NCI-H1048 (cell line): ENCODE measurements at regions not wholly inside any gene's neighbourhood (a gene's known extent, or its start where the extent isn't known, plus 50 kb on each side); places are given as distances from the start of the nearest gene placed in this dataset.

Experiments used
- DNase-seq: peaks from one replicate; lab custom pipeline; 2025; lab: John Stamatoyannopoulos, UW

DNA sequence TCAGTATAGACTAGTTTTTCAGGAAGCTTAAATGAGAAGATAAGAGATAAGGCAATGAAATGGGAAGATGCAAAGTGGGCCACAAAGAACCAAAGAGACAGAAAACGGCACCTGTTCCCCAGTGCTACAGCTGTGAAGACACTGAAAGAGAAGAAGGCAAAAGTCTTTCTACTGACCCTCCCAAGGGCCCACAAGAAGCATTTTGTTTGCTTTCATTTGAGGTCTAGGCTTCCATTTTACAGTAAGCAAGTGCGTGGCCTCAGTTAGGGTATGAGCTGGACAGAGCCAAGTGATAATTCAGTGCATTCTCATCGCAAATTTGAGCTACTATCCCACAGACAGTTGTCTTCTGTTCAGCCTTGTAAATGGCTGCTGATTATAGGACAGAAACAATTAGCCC is 53.4 kb upstream of the STK17B start:
- no peak for DNase-seq

DNA sequence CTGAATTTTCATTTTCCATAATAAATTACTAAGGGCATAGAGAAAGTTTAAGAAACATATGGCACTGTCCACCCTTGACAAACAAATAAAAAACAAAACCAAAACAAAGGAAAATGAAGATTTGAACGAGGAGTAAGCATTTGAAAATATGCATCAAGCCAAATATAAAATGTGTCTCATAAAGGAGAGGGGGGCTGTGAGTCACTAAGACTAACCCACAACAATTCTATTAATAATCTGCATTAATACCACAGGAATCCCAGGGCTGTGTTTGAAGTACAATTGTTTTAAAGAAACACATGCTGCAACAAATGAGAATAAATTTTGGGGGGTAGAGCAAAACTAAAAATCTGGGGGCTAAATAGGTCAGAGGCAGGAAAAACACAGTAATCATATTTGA is 53.8 kb upstream of the STK17B start:
- no peak for DNase-seq

DNA sequence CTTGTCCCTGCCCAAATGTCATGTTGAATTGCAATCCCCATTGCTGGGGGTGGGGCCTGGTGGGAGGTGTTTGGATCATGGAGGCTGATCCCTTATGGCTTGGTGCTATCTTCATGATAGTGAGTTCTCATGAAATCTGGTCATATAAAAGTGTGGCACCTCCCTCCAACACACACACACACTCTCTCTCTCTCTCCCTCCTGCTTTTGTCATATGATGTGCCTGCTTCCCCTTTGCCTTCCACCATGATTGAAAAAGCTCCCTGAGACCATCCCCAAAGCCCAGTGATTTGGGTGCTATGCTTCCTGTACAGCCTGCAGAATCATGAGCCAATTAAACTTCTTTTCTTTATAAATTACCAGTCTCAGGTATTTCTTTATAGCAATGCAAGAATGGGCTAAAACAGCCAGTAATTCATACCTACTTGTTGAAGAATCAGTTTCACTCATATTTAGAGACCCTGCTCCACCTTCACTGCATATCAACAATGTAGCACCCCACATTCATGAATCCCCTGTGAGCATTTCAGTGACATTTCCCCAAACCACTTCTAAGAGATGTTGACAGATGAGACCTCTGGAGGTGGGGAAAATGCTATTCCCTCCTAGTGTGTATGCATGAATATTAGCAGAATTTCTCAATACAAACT is 54.8 kb upstream of the STK17B start:
- no peak for DNase-seq

DNA sequence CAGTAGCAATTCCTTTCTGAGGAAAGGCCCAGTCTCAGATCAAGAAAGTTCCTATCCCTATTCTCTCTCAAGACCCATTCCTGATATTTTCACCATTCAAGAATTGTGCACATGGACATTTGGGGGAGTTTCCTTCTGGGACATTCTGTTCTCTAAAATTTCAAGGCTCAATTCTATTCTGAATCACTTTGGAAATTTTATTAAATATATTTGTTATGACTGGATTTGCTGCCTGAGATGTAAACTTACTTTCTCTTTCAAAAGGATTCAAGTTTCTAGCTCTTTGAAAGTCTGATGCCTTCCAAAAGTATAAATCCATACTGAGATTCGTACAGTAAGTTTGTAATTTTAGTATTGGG is 55.3 kb upstream of the STK17B start:
- no peak for DNase-seq

DNA sequence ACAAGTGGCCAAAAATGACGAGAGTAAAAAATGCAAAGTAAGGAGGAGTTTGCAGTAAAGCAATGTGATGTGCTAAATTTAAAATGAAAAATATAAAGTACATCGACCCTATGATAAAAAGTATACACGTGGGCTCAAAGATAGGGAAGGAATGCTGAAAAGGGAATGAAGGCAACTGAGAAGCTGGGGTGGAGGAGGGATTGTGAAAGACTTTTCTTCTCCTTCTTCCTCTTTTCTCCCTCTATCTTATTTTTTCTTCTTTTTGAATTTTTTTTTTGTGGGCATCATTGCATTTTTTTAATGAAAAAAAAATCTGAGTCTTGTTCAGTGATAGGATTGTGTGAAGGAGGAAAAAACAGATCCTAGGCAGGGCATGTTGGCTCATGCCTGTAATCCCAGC is 57.6 kb upstream of the STK17B start:
- DNase-seq: no peak

DNA sequence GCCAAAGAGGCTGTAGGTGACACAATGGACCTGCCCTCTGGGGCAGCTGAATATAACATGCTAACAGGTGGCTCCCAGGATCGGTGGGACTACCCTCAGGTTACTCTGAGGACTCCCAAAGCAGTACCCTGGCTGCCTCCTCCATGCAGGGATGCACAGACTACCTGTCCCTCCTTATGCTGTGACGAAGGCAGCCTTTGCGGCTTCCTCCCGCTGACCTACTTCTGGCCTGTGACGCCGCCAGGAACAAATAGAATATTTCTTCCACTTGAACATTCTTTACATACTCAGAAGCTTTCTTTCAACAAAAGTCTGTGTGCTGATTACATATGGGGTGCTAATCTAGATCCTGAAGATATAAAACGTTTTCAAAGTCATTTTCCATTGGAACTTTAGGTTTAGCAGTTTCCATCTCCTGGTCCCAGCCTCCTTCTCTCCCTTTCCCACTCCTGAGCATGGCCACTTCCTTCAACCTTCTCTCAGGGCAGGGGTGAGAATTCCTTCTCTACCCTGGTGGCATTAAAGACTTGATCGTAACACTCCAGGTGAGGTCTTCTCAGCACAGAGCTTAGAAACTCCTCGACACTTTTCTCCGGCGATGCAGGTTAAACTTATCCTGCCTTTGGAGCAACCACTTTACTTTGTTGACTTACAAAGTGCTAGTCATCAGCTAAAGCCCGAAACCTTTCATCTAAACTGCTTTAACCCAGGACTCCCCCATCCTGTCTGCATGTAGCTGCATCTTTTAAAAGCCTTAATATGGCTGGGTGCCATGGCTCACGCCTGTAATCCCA is 58.9 kb upstream of the STK17B start:
- no peak for DNase-seq

DNA sequence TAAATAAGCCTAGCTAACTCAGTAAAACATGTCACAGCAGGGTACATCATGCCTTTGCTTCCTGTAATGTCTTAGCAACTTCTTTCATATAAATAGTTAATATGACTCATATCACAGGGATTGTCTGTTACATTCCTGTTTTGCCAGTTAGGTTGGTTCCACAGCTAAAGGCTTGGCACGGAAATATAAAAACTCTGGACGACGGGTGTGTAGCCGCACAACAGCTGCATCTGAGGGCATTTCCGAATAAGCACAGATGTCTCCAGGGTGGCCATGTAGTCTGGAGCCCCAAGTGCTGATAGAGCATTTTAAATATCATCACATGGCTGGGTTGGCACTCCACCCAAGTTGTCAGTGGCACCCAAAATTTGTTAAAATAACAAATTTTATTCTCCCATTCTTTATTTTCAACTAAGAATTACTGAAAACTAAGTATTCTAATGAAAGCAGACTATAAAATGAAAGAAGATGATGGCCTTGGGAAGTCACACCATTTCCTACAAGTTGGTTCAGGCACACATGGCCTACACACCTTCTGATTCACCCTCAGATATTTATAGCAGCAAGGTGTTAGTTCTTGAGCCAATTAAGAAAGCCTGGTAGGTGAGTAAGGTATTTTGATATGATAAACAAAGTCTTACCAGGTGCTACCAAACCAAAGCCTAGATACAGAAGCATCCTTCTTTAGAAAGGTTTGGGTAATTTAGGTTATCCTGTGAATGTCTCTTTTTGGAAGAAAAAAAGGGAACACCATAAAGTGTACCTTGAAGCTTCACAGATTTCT is 61.8 kb upstream of the STK17B start:
- DNase-seq: peak; percentile 10

DNA sequence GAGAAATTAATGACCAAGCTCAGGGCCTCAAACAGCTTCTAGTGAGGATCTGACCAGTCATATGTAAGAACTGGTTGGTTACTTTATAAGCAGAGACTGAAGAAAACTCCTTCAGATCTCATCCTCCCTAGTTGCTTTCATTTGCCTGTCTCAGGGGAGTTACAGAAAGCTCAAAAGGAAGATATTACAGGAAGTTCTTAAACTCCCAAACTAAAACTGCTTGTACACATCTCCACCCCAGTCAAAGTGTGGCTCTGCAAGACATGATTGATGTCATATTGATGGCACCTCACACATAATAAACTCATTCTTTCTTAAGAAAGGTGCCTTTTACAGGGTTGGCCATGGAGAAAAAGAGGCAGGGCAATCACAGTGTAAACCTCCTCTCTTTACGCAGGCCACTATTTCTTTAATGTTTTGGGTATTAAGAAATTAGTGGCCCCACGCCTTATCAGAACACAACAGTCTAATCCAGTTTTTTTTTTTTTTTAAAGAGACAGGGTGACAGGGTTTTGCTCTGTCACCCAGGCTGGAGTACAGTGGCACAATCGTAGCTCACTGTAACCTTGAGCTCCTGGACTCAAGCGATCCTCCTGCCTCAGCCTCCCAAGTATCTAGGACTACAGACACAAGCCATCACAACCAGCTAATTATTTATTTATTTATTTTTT is 62.6 kb upstream of the STK17B start:
- no peak for DNase-seq

DNA sequence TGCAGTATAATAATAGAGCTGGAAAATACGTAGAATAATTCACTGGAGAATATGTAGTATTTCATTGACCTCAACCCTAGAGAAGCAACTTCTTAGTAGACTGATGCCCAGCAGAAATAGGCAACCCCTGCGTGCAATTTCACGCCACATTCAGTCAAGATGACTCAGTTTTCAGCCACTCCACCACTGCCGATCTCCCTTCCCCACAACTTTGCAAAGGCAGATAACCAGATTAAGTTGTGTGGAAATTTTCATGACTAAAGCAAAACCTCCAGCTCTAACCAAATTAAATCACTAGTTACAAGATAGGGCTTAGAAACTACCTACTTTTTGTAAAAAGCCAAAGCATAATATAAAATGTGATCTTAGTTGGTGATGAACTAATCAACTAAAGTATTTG is 63.3 kb upstream of the STK17B start:
- no peak for DNase-seq

DNA sequence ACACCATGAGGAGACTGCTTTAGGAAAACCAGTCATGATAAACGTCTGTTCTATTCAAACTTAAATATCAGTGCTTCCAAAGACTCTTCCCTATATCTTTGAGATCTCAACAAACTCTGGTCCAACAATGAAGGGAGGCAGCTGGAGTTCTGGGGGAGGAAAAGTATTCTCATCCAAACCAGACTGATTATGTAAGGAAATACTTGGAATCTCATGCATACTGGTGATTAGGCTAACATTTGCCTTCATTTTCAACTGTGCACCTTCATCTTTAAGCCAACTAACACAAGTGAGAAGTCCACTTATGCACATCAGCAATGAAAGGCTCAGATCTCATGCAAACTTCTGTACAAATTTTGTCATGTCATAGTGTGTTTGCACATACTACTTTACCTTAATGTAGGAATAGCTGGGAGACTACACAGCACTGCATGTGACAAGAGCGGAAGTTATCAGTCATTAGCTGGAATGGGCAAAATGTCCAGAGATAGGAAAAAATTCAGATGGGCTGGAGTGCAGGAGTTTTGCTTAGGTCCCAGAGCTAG is 67.5 kb upstream of the STK17B start:
- no peak for DNase-seq

DNA sequence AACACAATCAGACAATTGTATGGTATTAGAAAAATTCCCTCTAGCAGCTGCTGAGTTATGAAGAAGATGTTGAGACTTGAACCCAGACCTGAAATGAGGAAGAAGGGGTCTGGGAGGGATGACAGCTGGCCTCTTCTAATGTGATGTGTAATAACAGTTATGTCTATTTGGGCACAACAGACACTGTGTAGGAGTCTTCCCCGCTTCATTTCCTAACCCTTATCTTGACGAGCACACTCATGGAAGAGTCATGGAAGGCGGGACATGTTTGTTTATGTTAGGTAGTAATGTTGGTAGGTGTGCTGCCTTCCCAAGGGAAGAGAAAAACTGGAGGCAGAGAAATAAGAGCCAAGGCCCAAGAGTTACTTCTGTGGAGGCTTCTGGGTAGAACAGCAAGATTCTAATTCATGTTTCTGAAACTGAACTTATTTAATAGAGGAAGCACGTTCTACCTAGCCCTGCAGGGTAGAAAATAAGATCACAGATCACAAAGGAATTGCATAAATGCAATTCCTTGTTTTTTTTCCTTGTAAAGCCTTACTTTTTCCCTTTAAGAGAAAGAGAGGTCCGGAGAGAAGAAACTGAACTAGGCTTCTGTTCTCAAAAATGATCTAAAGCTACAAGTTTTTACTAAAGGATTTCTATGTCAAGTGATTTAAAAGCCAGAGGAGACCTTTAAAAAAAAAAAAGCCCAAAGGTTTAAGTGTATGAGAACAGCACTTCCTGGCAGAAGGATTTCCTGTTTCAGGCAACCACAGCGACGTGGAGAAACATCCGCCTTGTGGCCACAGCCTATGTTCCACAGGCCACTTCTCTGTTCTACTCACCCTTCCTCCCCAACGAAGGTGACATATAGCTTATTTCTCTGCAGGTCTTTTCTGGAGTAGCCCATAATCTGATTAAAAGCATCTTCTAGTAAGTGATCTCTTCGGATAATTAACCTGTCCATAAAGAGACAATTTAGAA is 68.5 kb upstream of the STK17B start:
- DNase-seq: no peak

DNA sequence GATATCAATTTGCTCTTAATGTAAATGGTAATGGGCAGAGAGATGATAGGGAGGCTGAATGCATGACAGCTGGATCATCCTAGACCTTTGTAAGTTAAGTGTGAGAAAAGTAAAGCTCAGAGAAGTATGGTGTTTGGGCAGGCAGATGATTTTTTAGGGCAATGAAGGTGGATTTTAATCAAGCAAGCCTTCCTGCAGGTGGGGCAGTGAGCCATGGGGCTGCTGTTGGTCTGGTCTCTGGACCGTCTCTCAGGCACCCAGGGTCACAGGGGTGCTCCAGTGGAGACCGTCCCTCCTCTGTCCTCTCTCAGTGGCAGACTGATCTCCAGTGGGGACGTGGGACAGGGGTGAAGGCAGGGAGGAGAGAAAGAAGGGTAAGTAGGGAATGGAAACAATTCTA is 69.8 kb upstream of the STK17B start:
- no peak for DNase-seq

DNA sequence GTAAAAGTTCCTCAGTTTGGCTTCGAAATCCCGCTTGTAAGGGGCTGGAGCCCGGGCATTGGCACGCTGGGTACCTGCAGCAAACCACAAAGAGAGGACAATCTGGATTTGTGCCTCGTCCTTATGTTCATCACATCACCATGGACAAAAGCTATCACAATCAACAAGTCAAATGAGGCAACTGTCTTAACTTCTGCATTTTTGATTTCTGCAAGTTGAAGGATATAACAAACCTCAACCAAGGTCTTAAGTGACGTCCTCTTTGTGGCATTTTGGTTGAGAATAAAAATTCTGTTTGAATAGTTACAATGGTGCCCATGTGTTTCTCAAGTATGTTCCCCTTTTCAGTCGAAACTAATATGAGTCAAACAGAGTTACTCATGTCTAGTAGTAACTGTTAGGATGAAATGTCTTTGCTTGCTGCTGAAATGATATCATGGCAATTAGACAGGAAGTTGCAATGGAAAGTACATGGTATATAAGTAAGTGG is 70.8 kb upstream of the STK17B start:
- no peak for DNase-seq

DNA sequence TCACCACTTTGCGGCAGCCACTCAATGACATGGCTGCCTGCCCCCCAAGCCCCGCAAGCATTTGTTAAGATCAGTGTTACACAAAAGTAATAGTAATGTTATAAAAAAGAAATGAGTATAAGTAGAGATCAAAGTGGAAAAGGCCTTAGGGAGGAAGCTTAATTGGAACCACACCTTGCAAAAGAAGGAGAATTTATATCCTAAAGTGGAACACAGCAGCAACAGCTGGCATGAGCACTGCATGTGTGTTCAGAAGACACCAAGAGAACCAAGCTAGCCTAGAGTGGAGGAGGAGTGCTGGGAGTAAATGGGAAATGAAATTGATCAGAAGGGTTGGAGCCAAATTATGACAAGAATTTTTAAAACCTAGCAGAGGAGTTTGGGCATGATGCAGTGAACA is 73.1 kb upstream of the STK17B start:
- no peak for DNase-seq

DNA sequence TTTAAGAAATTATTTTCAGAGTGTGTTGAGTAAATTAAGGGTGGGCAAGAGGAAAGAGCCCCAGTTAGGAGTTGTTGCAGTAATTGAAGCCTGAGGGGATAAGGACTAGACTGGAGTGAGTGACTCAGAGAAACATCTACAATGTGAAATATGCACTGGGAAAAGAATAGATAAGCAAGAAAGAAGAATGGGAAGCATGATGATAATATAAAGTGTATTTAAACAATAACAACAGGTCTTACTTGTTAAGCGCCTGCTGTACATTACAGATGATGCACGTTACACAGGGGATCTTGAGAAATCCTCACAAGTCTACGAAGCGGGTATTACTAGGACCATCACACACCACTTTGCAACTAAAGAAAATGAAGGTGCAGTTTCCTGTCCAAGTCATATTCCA is 73.6 kb upstream of the STK17B start:
- DNase-seq: no peak

DNA sequence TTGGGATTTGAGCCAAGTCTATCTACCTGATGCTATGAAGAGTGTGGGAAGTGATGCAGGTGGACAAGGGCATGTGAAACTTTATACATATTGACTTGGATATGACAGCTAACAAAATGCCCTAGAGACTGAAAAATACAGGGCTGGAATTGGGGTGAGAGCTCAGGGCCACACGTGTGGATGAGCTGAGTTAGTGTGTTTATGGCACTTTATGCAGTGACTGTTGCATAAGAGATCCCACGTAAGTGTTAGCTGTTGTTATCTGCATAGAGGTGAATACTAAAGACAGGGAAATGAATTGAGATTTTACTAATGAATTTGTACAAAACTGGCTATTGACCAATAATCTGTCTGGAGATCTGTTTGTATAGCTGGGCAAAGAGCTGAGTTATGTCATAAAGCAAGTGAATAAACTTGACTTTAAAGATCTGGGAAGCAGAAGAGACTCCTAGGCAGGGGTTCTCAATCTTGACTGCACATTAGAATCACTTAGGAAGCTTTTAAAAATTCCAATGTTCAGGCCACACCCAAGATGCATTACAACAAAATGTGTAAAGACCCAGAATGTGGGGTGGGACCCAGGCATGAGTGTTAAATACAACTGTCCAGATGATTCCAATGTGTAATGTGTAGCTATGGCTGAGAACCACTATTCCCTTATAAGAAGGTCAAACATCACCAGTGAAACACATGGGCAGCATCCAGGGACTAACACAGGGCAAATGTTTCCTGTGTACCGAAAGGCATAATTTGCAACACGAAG is 74.2 kb upstream of the STK17B start:
- DNase-seq: no peak

DNA sequence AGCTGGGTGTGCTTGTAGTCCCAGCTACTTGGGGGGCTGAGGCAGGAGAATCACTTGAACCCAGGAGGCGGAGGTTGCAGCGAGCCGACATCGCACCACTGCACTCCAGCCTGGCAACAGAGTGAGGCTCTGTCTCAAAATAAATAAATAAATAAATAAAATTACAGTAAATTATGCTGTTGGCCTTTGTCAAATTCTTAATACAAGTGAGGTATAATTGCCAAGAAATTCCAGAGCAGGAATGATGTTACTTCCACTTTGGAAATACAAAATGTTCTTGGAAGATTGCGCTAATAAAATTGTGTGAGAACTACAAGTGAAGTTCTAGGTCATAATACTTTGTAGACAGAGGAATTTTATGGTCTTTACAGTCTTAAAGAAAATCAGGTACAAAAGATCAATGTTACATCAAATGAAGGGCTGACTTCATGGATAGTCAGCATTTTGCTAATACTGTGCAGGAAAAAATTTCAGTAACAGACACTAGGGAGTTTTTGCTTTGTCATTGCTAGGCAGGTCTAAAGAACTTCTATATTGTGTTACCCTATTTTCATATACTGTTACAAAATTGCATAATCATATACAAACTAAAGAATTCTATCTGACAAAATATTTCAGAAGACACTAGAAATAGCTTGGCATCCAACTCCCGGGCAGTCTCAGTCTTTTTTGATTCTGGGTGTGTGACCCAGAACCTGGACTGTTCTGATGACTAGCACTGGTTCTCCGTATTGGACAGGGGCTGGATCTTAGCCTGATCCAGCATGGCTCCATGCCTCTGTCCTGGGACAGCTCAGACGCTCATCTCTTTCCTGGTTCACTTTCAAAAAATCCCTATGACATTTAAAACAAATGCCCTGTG is 76.0 kb upstream of the STK17B start:
- no peak for DNase-seq

DNA sequence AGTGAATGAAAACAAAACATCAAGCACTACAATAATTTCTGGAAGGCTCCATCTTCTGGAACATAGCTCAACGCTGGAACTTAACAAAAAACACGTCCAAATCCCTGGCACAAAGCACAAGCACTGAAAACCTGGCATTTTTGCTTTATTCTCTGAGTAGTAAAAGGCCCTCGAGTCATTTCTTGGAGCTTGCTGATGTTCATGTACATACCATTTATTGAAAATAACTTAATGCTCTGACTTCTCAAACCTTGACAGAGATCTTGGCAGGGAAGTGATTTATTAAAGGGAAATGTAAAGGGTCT is 76.5 kb upstream of the STK17B start:
- DNase-seq: no peak

DNA sequence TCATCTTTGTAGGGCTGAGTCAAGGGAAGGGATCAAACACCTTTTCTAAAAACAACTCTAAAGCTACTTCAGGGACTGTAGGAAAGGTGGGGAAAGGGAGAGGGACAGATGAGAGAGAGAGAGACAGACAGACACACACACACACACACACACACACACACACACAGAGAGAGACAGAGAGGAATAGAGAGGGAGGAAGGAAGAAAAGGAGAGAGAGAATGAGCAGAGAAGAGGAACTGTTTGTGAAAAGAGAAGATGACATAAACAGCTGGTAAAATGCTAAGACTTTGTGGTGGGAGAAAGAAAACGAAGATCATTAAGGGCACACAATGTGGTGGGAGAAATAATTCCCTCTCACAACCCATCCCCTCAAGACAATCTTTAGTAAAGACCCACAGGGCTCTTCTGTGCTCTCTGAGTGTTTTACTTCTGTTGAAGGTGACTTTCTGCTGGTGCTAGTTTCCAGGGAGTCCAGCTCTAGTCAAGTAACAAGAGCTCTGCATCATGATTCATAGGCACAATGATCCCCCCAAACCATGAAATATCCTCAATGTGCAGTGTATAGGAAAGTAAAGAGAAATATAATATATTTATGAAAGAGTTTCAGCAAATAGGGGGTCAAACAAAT is 77.2 kb upstream of the STK17B start:
- no peak for DNase-seq
